EL (cell line): ENCODE measurements at regions not wholly inside any gene's neighbourhood (a gene's known extent, or its start where the extent isn't known, plus 50 kb on each side); places are given as distances from the start of the nearest gene placed in this dataset.
"Not testable (repeated sequence)": the region's sequence is repeated elsewhere in the genome, so short reads cannot be mapped to it uniquely, and the experiment has no call there.

Source experiments
- DNase-seq: peaks from one replicate; pipeline ENCODE4 v3.0.0-alpha.2; 2016

- DNase-seq = not testable (repeated sequence)
These were observed 112.0 kb downstream of the NPIPB11 start for GRCh38 chr16:29294400-29294933.

GRCh38 chr16:29293545-29293944, 113.0 kb downstream of the NPIPB11 start:
- DNase-seq = not testable (repeated sequence)

GRCh38 chr16:29292952-29293471, 113.5 kb downstream of the NPIPB11 start:
- DNase-seq = not testable (repeated sequence)

GRCh38 chr16:29291329-29292271, 114.9 kb downstream of the NPIPB11 start:
- not testable (repeated sequence) for DNase-seq

- peak; percentile 91 for DNase-seq
These were observed 115.8 kb downstream of the NPIPB11 start for GRCh38 chr16:29290631-29291247.

GRCh38 chr16:29289516-29290239, 116.8 kb downstream of the NPIPB11 start:
- DNase-seq = not testable (repeated sequence)

- DNase-seq = not testable (repeated sequence)
These were observed 117.6 kb downstream of the NPIPB11 start for GRCh38 chr16:29288711-29289474.

- not testable (repeated sequence) for DNase-seq
These were observed 118.5 kb downstream of the NPIPB11 start for GRCh38 chr16:29287871-29288535.

GRCh38 chr16:29287246-29287645, 119.3 kb downstream of the NPIPB11 start:
- not testable (repeated sequence) for DNase-seq

GRCh38 chr16:29286796-29287195, 119.7 kb downstream of the NPIPB11 start:
- not testable (repeated sequence) for DNase-seq

- not testable (repeated sequence) for DNase-seq
These were observed 120.3 kb downstream of the NPIPB11 start for GRCh38 chr16:29286161-29286560.

GRCh38 chr16:29285151-29285885, 121.2 kb downstream of the NPIPB11 start:
- DNase-seq = not testable (repeated sequence)

GRCh38 chr16:29284723-29285122, 121.8 kb downstream of the NPIPB11 start:
- not testable (repeated sequence) for DNase-seq

GRCh38 chr16:29284159-29284558, 122.4 kb downstream of the NPIPB11 start:
- DNase-seq = not testable (repeated sequence)

- DNase-seq = not testable (repeated sequence)
These were observed 128.2 kb downstream of the NPIPB11 start for GRCh38 chr16:29278097-29278871.

- not testable (repeated sequence) for DNase-seq
These were observed 130.1 kb downstream of the NPIPB11 start for GRCh38 chr16:29276446-29276845.

- not testable (repeated sequence) for DNase-seq
These were observed 132.2 kb downstream of the NPIPB11 start for GRCh38 chr16:29274055-29275035.
